ENCODE measurements at regions not wholly inside any gene's neighbourhood (a gene's known extent, or its start where the extent isn't known, plus 50 kb on each side); places are given as distances from the start of the nearest gene placed in this dataset.

DNA sequence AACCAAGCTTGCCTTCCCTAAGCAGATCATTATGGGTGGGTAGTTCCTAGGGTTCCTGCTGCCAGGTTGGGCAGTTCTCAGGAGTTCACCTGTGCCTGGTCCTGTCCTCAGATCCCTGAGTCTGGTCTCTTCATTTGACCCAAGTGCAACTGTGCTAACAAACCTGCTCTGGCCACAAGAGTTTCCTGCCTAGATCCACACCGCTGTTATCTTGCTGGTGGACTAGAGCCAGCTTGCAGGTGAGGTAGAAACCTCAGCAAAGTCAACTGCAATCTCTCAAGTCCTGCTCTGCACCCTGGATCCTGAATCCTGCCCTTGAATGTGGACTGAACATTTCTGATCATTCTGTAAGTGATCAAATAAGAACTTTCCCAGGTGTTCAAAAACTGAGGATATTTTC lies 191.8 kb upstream of the LRFN2 start:
- DNase-seq: no peak
- intact Hi-C loops (cut with DNase I; ENCODE audit: low total_unique reads): no loop called here
- TF ChIP-seq POLR2A (IDR thresholded peaks at IDR 0.05): no peak
- TF ChIP-seq, protein P1, sequence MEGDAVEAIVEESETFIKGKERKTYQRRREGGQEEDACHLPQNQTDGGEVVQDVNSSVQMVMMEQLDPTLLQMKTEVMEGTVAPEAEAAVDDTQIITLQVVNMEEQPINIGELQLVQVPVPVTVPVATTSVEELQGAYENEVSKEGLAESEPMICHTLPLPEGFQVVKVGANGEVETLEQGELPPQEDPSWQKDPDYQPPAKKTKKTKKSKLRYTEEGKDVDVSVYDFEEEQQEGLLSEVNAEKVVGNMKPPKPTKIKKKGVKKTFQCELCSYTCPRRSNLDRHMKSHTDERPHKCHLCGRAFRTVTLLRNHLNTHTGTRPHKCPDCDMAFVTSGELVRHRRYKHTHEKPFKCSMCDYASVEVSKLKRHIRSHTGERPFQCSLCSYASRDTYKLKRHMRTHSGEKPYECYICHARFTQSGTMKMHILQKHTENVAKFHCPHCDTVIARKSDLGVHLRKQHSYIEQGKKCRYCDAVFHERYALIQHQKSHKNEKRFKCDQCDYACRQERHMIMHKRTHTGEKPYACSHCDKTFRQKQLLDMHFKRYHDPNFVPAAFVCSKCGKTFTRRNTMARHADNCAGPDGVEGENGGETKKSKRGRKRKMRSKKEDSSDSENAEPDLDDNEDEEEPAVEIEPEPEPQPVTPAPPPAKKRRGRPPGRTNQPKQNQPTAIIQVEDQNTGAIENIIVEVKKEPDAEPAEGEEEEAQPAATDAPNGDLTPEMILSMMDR (IDR thresholded peaks at IDR 0.05): no peak
- H3K9me3 ChIP-seq: no peaks in the 10 kb centered on the region
- no peak overlapping the region for H3K4me3 ChIP-seq
- no peaks in the 10 kb centered on the region for H3K27me3 ChIP-seq
- 89 to 100% methylated on average over 1 of the region's 1 CpG for WGBS, 2 donors
- no peaks in the 10 kb centered on the region for H3K4me1 ChIP-seq
- H3K27ac ChIP-seq: no peak overlapping the region
- H3K36me3 ChIP-seq (ENCODE audit: low read depth, missing control alignments): no peaks in the 10 kb centered on the region

DNA sequence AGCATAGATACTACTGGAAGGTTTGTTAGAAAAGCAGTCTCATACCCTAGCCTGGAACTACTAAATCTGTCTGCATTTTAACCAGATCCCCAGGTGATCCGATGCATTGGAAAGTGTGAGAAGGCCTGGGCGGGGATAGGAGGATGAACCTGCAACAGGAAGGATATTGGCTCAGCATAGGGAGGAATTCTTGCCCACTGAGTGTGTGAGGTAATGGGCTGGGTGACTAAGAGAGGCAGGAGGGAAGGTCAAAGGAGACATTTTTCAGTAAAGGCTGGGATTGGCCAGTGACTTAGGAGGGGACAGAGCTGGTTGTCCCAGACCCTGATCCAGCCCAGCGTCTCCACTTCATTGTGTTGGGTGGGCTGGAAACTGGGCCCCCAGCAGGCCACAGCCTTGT lies 191.0 kb upstream of the LRFN2 start:
- H3K4me1 ChIP-seq: no peaks in the 10 kb centered on the region
- no peaks in the 10 kb centered on the region for H3K9me3 ChIP-seq
- intact Hi-C loops (cut with DNase I; ENCODE audit: low total_unique reads): no loop called here
- DNase-seq: no peak
- 91 to 95% methylated on average over 3 of the region's 3 CpGs for whole genome bisulfite sequencing, 2 donors
- no peak overlapping the region for H3K4me3 ChIP-seq
- no peaks in the 10 kb centered on the region for H3K27me3 ChIP-seq
- H3K27ac ChIP-seq: no peak overlapping the region
- no peaks in the 10 kb centered on the region for H3K36me3 ChIP-seq (ENCODE audit: low read depth, missing control alignments)
- TF ChIP-seq, protein P1 (IDR thresholded peaks at IDR 0.05): no peak
- TF ChIP-seq POLR2A (IDR thresholded peaks at IDR 0.05): no peak

DNA sequence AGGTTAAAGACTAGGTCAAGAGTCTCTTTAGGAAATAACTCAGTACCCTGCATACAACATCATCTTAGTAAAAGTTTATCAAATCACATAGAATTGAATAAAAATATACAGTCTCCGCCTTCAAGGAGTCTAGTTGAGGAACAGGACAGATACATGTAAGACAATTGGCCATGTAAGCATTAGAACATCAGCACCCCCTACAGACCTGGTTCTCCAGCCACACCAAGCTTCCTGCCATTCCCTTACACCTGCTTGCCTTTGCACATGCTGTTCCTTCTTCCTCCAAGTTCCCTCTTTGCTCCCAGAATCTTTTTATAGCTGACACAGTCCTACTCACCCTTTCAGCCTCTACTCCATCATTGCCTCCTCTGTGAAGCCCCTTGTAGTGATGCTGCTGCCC lies 187.8 kb upstream of the LRFN2 start:
- Histone ChIP-seq H3K9me3 (no peaks in the 10 kb centered on the region), H3K27ac (no peak overlapping the region), H3K4me3 (no peak overlapping the region), H3K36me3 (ENCODE audit: low read depth, missing control alignments) (no peaks in the 10 kb centered on the region), H3K27me3 (no peaks in the 10 kb centered on the region), H3K4me1 (no peaks in the 10 kb centered on the region)
- no peak for TF ChIP-seq POLR2A (IDR thresholded peaks at IDR 0.05)
- TF ChIP-seq, protein P1 (IDR thresholded peaks at IDR 0.05): no peak
- 88 to 97% methylated on average over 1 of the region's 1 CpG for WGBS, 2 donors
- DNase-seq: no peak
- intact Hi-C loops (cut with DNase I; ENCODE audit: low total_unique reads): no loop called here

DNA sequence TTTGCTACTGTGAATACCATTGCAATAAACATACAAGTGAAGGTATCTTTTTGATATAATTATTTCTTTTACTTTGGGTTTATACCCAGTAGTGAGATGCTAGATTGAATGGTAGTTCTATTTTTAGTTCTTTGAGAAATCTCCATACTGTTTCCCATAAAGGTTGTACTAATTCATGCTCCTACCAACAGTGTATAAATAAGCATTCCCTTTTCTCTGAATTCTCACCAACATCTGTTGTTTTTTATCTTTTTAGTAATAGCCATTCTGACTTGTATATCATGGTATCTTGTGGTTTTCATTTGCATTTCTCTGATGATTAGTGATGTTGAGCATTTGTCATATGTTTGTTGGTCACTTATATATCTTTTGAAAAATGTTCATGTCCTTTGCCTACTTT lies 183.6 kb upstream of the LRFN2 start:
- H3K36me3 ChIP-seq (ENCODE audit: low read depth, missing control alignments): no peaks in the 10 kb centered on the region
- H3K27me3 ChIP-seq: no peaks in the 10 kb centered on the region
- H3K4me3 ChIP-seq: no peak overlapping the region
- H3K4me1 ChIP-seq: no peaks in the 10 kb centered on the region
- H3K27ac ChIP-seq: no peak overlapping the region
- intact Hi-C loops (cut with DNase I; ENCODE audit: low total_unique reads): no loop called here
- no peaks in the 10 kb centered on the region for H3K9me3 ChIP-seq
- no peak for DNase-seq
- TF ChIP-seq, protein P1 (IDR thresholded peaks at IDR 0.05): no peak
- TF ChIP-seq POLR2A (IDR thresholded peaks at IDR 0.05): no peak

DNA sequence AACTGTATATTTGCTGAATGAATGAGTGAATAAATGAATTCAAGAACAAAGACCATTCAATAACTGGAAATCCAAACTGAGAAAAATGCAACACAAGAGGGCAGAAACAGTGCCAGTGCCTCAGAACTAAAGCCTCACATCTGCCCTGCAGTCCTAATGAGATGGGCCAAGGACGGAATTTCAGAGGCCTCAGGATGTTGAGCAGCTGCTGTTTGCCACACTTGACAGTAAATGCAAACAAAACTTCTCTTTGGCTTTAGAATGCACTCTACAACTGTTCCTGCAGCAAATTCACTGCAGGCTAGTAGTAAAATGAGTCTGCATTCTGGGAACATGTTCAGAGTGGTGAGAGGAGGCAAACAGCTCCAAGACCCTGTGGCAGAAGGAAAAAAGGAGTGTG lies 177.6 kb upstream of the LRFN2 start:
- Histone ChIP-seq H3K9me3 (no peaks in the 10 kb centered on the region), H3K4me1 (no peaks in the 10 kb centered on the region), H3K27me3 (no peaks in the 10 kb centered on the region), H3K27ac (no peak overlapping the region), H3K36me3 (ENCODE audit: low read depth, missing control alignments) (no peaks in the 10 kb centered on the region), H3K4me3 (no peak overlapping the region)
- TF ChIP-seq, protein P1 (IDR thresholded peaks at IDR 0.05): no peak
- TF ChIP-seq POLR2A (IDR thresholded peaks at IDR 0.05): no peak
- intact Hi-C loops (cut with DNase I; ENCODE audit: low total_unique reads): no loop called here
- WGBS, 2 donors: 76 to 86% methylated on average over 1 of the region's 1 CpG
- DNase-seq: no peak

Data from testis (tissue), 2 donors.